ENCODE measurements at regions not wholly inside any gene's neighbourhood (a gene's known extent, or its start where the extent isn't known, plus 50 kb on each side); places are given as distances from the start of the nearest gene placed in this dataset.

- Histone ChIP-seq H3K9ac (replicated peaks; ENCODE audit: extremely low read depth, insufficient read depth, low read length) (no peak overlapping the region), H3K79me2 (ENCODE audit: control insufficient read depth, insufficient read depth, low read length) (no peaks in the 10 kb centered on the region), H3K36me3 (ENCODE audit: control insufficient read depth in 2 of 2, extremely low read depth in 1 of 2, insufficient read depth in 2 of 2, low read length in 2 of 2) (no peaks in the 10 kb centered on the region), H4K20me1 (replicated peaks; ENCODE audit: control insufficient read depth, extremely low read depth, insufficient read depth, low read length) (no peaks in the 10 kb centered on the region), H3K4me1 (ENCODE audit: control insufficient read depth, extremely low read depth, insufficient read depth, low read length) (no peaks in the 10 kb centered on the region), H2AFZ (ENCODE audit: low read depth, low read length) (no peak overlapping the region), H3K4me2 (ENCODE audit: insufficient read depth, low read length) (no peak overlapping the region), H3K27ac (ENCODE audit: insufficient read depth, low read depth, low read length) (no peak overlapping the region), H3K9me3 (replicated peaks; ENCODE audit: control insufficient read depth, insufficient read depth, low read length) (peaks cover 2% of the 10 kb centered on the region), H3K9me1 (replicated peaks; ENCODE audit: control insufficient read depth, extremely low read depth, insufficient read depth, low read length) (no peaks in the 10 kb centered on the region), H3K4me3 (replicated peaks in 1 of 3; ENCODE audit: insufficient read depth in 1 of 3, low read depth in 1 of 3, low read length in 3 of 3) (no peak overlapping the region), H3K27me3 (ENCODE audit: control insufficient read depth in 2 of 2, insufficient read depth in 2 of 2, low read length in 2 of 2) (no peaks in the 10 kb centered on the region)
- FAIRE-seq (no peak), DNase-seq (ENCODE audit: low read depth, low spot score) (no peak)
- TF ChIP-seq POLR2A (IDR thresholded peaks at IDR 0.05; ENCODE audit: low read depth, low read length) (no peak), EZH2 (IDR thresholded peaks at IDR 0.05; ENCODE audit: borderline replicate concordance, low read depth, low read length, severe bottlenecking) (no peak), MAX (IDR thresholded peaks at IDR 0.05; ENCODE audit: insufficient read depth, insufficient read length) (no peak), GATA2 (IDR thresholded peaks at IDR 0.05; ENCODE audit: insufficient read depth, insufficient read length, low read depth, low read length) (no peak), MYC (IDR thresholded peaks at IDR 0.05; ENCODE audit: low read depth, low read length) (no peak), CTCF (IDR thresholded peaks at IDR 0.05; ENCODE audit: extremely low read depth in 1 of 2, insufficient read depth in 1 of 2, low read depth in 1 of 2, low read length in 2 of 2) (no peak), POLR2AphosphoS5 (IDR thresholded peaks at IDR 0.05; ENCODE audit: insufficient read depth, low read depth, low read length) (no peak)
- POLR2A ChIA-PET, result no interaction called here
- no TSS peak for BruUV-seq (replicated peaks)
- intact Hi-C loops (cut with micrococcal nuclease) (no loop called here), dilution Hi-C loops (cut with MboI; ENCODE audit: extremely low pct_ligation_motif_present, low sequenced_read_pairs) (no loop called here)
- CTCF ChIA-PET, result no interaction called here
Observed at GRCh38 chr5:3948838-3949237, 353.2 kb downstream of the IRX1 start.

- no TSS peak for BruUV-seq (replicated peaks)
- H3K4me3 ChIP-seq (replicated peaks in 1 of 3; ENCODE audit: insufficient read depth in 1 of 3, low read depth in 1 of 3, low read length in 3 of 3), result no peak overlapping the region
- no peaks in the 10 kb centered on the region for H4K20me1 ChIP-seq (replicated peaks; ENCODE audit: control insufficient read depth, extremely low read depth, insufficient read depth, low read length)
- H3K27ac ChIP-seq (ENCODE audit: insufficient read depth, low read depth, low read length), result no peak overlapping the region
- CTCF ChIA-PET, result no interaction called here
- no peak overlapping the region for H3K9ac ChIP-seq (replicated peaks; ENCODE audit: extremely low read depth, insufficient read depth, low read length)
- dilution Hi-C loops (cut with MboI; ENCODE audit: extremely low pct_ligation_motif_present, low sequenced_read_pairs), result no loop called here
- FAIRE-seq (no peak), DNase-seq (ENCODE audit: low read depth, low spot score) (no peak)
- no peaks in the 10 kb centered on the region for H3K9me1 ChIP-seq (replicated peaks; ENCODE audit: control insufficient read depth, extremely low read depth, insufficient read depth, low read length)
- POLR2A ChIA-PET, result no interaction called here
- no peaks in the 10 kb centered on the region for H3K27me3 ChIP-seq (ENCODE audit: control insufficient read depth in 2 of 2, insufficient read depth in 2 of 2, low read length in 2 of 2)
- H2AFZ ChIP-seq (ENCODE audit: low read depth, low read length), result no peak overlapping the region
- no peaks in the 10 kb centered on the region for H3K36me3 ChIP-seq (ENCODE audit: control insufficient read depth in 2 of 2, extremely low read depth in 1 of 2, insufficient read depth in 2 of 2, low read length in 2 of 2)
- H3K4me1 ChIP-seq (ENCODE audit: control insufficient read depth, extremely low read depth, insufficient read depth, low read length), result no peaks in the 10 kb centered on the region
- H3K4me2 ChIP-seq (ENCODE audit: insufficient read depth, low read length), result no peak overlapping the region
- TF ChIP-seq POLR2A (IDR thresholded peaks at IDR 0.05; ENCODE audit: low read depth, low read length) (no peak), CTCF (IDR thresholded peaks at IDR 0.05; ENCODE audit: extremely low read depth in 1 of 2, insufficient read depth in 1 of 2, low read depth in 1 of 2, low read length in 2 of 2) (no peak), GATA2 (IDR thresholded peaks at IDR 0.05; ENCODE audit: insufficient read depth, insufficient read length, low read depth, low read length) (no peak), JUN (IDR thresholded peaks at IDR 0.05; ENCODE audit: borderline replicate concordance, insufficient read depth, insufficient read length, low read depth) (no peak)
- intact Hi-C loops (cut with micrococcal nuclease), result no loop called here
- peaks cover 2% of the 10 kb centered on the region for H3K9me3 ChIP-seq (replicated peaks; ENCODE audit: control insufficient read depth, insufficient read depth, low read length)
- H3K79me2 ChIP-seq (ENCODE audit: control insufficient read depth, insufficient read depth, low read length), result no peaks in the 10 kb centered on the region
Observed at GRCh38 chr5:3954199-3954598, 358.6 kb downstream of the IRX1 start.
